ENCODE measurements at regions not wholly inside any gene's neighbourhood (a gene's known extent, or its start where the extent isn't known, plus 50 kb on each side); places are given as distances from the start of the nearest gene placed in this dataset.
"Not testable (repeated sequence)": the region's sequence is repeated elsewhere in the genome, so short reads cannot be mapped to it uniquely, and the experiment has no call there.

GRCh38 chr13:74264333-74264732 is 130.1 kb upstream of the KLF12 start:
- in situ Hi-C loops (cut with HindIII; ENCODE audit: extremely low pct_ligation_motif_present, low pct_unique_long_range_greater_than_20kb), result no loop called here
- POLR2A ChIA-PET, result no interaction called here

GRCh38 chr13:74260420-74260819 is 126.2 kb upstream of the KLF12 start:
- H3K4me1 ChIP-seq (ENCODE audit: insufficient read depth, low read length); CTCF ChIA-PET (ENCODE audit: low intra/inter-chr PET ratio, low total read pairs); H3K27me3 ChIP-seq (ENCODE audit: control insufficient read depth in 1 of 2, insufficient read depth in 2 of 2, low read length in 2 of 2); H3K9ac ChIP-seq (ENCODE audit: insufficient read depth, low read depth, low read length); intact Hi-C loops (cut with micrococcal nuclease; ENCODE audit: unreplicated experiment); H3K27ac ChIP-seq (ENCODE audit: extremely low read length, insufficient read depth, low read length); H2AFZ ChIP-seq (ENCODE audit: low read length); H3K4me2 ChIP-seq (ENCODE audit: low read depth, low read length); H3K36me3 ChIP-seq (replicated peaks in 1 of 2; ENCODE audit: control insufficient read depth in 1 of 2, insufficient read depth in 2 of 2, low read length in 2 of 2); DNase-seq (ENCODE audit: low spot score); H4K20me1 ChIP-seq (ENCODE audit: insufficient read depth, low read length); BruUV-seq (replicated peaks); H3K4me3 ChIP-seq (replicated peaks in 1 of 3; ENCODE audit: insufficient read depth in 1 of 3, low read depth in 2 of 3, low read length in 3 of 3); H3K79me2 ChIP-seq (ENCODE audit: insufficient read depth, low read length); POLR2A ChIA-PET; ATAC-seq; in situ Hi-C loops (cut with HindIII; ENCODE audit: extremely low pct_ligation_motif_present, low pct_unique_long_range_greater_than_20kb); FAIRE-seq: not testable (repeated sequence)
- WGBS (ENCODE audit: low lambda C conversion rate), result 83% methylated on average over 3 of the region's 3 CpGs
- peaks cover 13% of the 10 kb centered on the region; the same call in 1 of the 2 replicates for H3K9me3 ChIP-seq (ENCODE audit: low read length)

More at GRCh38 chr13:74264333-74264732, 130.1 kb upstream of the KLF12 start:
- Histone ChIP-seq H3K4me2 (ENCODE audit: low read depth, low read length) (no peak overlapping the region), H3K4me1 (ENCODE audit: insufficient read depth, low read length) (no peaks in the 10 kb centered on the region), H4K20me1 (ENCODE audit: insufficient read depth, low read length) (no peaks in the 10 kb centered on the region), H3K4me3 (replicated peaks in 1 of 3; ENCODE audit: insufficient read depth in 1 of 3, low read depth in 2 of 3, low read length in 3 of 3) (no peak overlapping the region), H3K27me3 (ENCODE audit: control insufficient read depth in 1 of 2, insufficient read depth in 2 of 2, low read length in 2 of 2) (no peaks in the 10 kb centered on the region), H3K9ac (ENCODE audit: insufficient read depth, low read depth, low read length) (no peak overlapping the region), H3K36me3 (replicated peaks in 1 of 2; ENCODE audit: control insufficient read depth in 1 of 2, insufficient read depth in 2 of 2, low read length in 2 of 2) (no peaks in the 10 kb centered on the region), H3K79me2 (ENCODE audit: insufficient read depth, low read length) (no peaks in the 10 kb centered on the region), H3K9me3 (ENCODE audit: low read length) (peaks cover 15% of the 10 kb centered on the region; the same call in 1 of the 2 replicates), H3K27ac (ENCODE audit: extremely low read length, insufficient read depth, low read length) (no peak overlapping the region), H2AFZ (ENCODE audit: low read length) (no peak overlapping the region)
- intact Hi-C loops (cut with micrococcal nuclease; ENCODE audit: unreplicated experiment), result no loop called here
- FAIRE-seq (no peak), ATAC-seq (no peak), DNase-seq (ENCODE audit: low spot score) (no peak)
- CTCF ChIA-PET (ENCODE audit: low intra/inter-chr PET ratio, low total read pairs), result no interaction called here
- BruUV-seq (replicated peaks), result no TSS peak
- TF ChIP-seq THAP9 (CRISPR knock-in tag; IDR thresholded peaks at IDR 0.05; ENCODE audit: borderline replicate concordance) (no peak), ELK4 (CRISPR knock-in tag; IDR thresholded peaks at IDR 0.05; ENCODE audit: borderline replicate concordance) (no peak), ZNF891 (CRISPR knock-in tag; IDR thresholded peaks at IDR 0.05) (no peak), SNRNP70 (IDR thresholded peaks at IDR 0.05; ENCODE audit: low read depth, low read length) (no peak), ZNF572 (CRISPR knock-in tag; IDR thresholded peaks at IDR 0.05) (no peak), NR1H2 (CRISPR knock-in tag; IDR thresholded peaks at IDR 0.05; ENCODE audit: borderline replicate concordance, low read depth) (no peak)
